Kidney (tissue), 13 donors: ENCODE measurements at regions not wholly inside any gene's neighbourhood (a gene's known extent, or its start where the extent isn't known, plus 50 kb on each side); places are given as distances from the start of the nearest gene placed in this dataset.

Experiments
- DNase-seq, 5 donors: peaks; one replicate each; pipeline ENCODE4 v3.0.0-alpha.2; 2013 to 2020
- FAIRE-seq: peaks from 2 replicates; lab custom pipeline; 2012; peaks lifted over from hg19 to GRCh38; lab: Jason Lieb, UNC
- H3K27ac ChIP-seq, 2 donors: one replicate each; pipeline ENCODE4 v1.7.0; 2013; ENCODE audit warnings: low read depth in 2 of 2, low read length in 2 of 2, inconsistent platforms in 1 of 2
- H3K27me3 ChIP-seq: one replicate; pipeline ENCODE4 v1.7.1; 2013; ENCODE audit warnings: low read length, inconsistent platforms; ENCODE audit not compliant: control insufficient read depth, insufficient read depth
- H3K36me3 ChIP-seq, 3 donors: one replicate each; pipeline versions ENCODE4 v1.7.0 to v1.7.1; 2013; ENCODE audit warnings: low read length in 3 of 3, control low read depth in 1 of 3, inconsistent platforms in 1 of 3; ENCODE audit not compliant: insufficient read depth in 3 of 3, control insufficient read depth in 2 of 3
- H3K4me1 ChIP-seq, 3 donors: one replicate each; pipeline versions ENCODE4 v1.7.0 to v1.7.1; 2013; ENCODE audit warnings: low read length in 3 of 3, inconsistent platforms in 1 of 3, low read depth in 1 of 3; ENCODE audit not compliant: control insufficient read depth in 2 of 3, insufficient read depth in 2 of 3
- H3K4me3 ChIP-seq, 3 donors: one replicate each; pipeline versions ENCODE4 v1.7.0 to v1.8.1; 2013; ENCODE audit warnings: low read length in 3 of 3, control low read depth in 1 of 3, inconsistent platforms in 1 of 3
- H3K9ac ChIP-seq, 3 donors: one replicate each; pipeline versions ENCODE4 v1.7.0 to v1.7.1; 2013; ENCODE audit warnings: low read length in 3 of 3, control low read depth in 1 of 3, inconsistent platforms in 1 of 3
- H3K9me3 ChIP-seq, 3 donors: one replicate each; pipeline versions ENCODE4 v1.7.0 to v1.7.1; 2013; ENCODE audit warnings: low read length in 3 of 3, control low read depth in 1 of 3, inconsistent platforms in 1 of 3; ENCODE audit not compliant: control insufficient read depth in 2 of 3, insufficient read depth in 1 of 3
- intact Hi-C: fragments of 100-400 bp; cut with DNase I; formaldehyde crosslinking; loops from one replicate; pipeline ENCODE4 v1.11.1; 2022
- TF ChIP-seq, protein P1 (sequence below): IDR thresholded peaks from 3 replicates; pipeline ENCODE4 v1.5.1; 2012; ENCODE audit warnings: mild to moderate bottlenecking, moderate library complexity, borderline replicate concordance; ENCODE audit not compliant: insufficient read depth; ENCODE audit errors: extremely low read depth
- donor health status: control.
- donor health status: control.
- donor health status: control.
- donor health status: control.
- donor health status: control.
- donor health status: DM: yes; HTN: yes; CAD: no.
- donor health status: Normal renal cell carcinoma (clear cell type).

DNA sequence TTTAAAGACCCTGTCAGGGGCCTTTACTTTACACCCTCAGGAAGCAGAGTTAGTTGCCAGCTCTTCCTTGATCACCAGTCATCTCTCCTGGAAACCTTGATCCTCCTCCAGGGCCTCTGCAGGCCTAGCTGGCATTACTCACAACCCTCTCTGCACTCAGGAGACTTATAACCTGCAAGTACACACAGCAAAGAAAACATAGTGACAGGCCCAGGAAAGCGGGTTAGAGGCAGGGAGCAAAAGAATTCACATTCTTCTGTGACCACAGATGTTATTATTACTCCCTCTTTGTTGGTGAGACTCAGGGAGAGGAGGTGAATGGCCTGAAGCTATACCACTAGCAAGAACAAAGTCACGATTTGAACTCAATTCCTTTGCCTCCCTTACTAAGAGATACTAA lies 87.4 kb downstream of the OR11H12 start:
- Histone ChIP-seq H3K4me1 (no peaks in the 10 kb centered on the region), H3K9ac (no peak overlapping the region), H3K27me3 (no peaks in the 10 kb centered on the region), H3K27ac (no peak overlapping the region), H3K9me3 (peaks cover 0 to 2% (median 0%) of the 10 kb centered on the region in 3 donors), H3K4me3 (no peak overlapping the region), H3K36me3 (no peaks in the 10 kb centered on the region)
- FAIRE-seq, result no peak
- TF ChIP-seq, protein P1, sequence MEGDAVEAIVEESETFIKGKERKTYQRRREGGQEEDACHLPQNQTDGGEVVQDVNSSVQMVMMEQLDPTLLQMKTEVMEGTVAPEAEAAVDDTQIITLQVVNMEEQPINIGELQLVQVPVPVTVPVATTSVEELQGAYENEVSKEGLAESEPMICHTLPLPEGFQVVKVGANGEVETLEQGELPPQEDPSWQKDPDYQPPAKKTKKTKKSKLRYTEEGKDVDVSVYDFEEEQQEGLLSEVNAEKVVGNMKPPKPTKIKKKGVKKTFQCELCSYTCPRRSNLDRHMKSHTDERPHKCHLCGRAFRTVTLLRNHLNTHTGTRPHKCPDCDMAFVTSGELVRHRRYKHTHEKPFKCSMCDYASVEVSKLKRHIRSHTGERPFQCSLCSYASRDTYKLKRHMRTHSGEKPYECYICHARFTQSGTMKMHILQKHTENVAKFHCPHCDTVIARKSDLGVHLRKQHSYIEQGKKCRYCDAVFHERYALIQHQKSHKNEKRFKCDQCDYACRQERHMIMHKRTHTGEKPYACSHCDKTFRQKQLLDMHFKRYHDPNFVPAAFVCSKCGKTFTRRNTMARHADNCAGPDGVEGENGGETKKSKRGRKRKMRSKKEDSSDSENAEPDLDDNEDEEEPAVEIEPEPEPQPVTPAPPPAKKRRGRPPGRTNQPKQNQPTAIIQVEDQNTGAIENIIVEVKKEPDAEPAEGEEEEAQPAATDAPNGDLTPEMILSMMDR, result no peak
- no peak for DNase-seq
- intact Hi-C loops, result no loop called here
